WTC11 (cell line): ENCODE measurements at regions not wholly inside any gene's neighbourhood (a gene's known extent, or its start where the extent isn't known, plus 50 kb on each side); places are given as distances from the start of the nearest gene placed in this dataset.
"Not testable (repeated sequence)": the region's sequence is repeated elsewhere in the genome, so short reads cannot be mapped to it uniquely, and the experiment has no call there.

ENCODE experiments used
- ATAC-seq: fragments of 200-7000 bp; cut with Tn5 transposase; 2 replicates; pipeline ENCODE4 v1.10.0; 2021; ENCODE audit warnings: mild to moderate bottlenecking, moderate library complexity
- CTCF ChIA-PET: fragments of 300-600 bp; sonication (Branson Sonifier 250); formaldehyde crosslinking; loops from one replicate; lab custom pipeline; 2021; ENCODE audit warnings: antibody characterized with exemption; lab: Charles Lee
- POLR2A ChIA-PET: fragments of 350-600 bp; sonication (Branson Sonifier 250); formaldehyde crosslinking; loops from one replicate; lab custom pipeline; 2021; ENCODE audit warnings: antibody characterized with exemption; lab: Charles Lee
- DNase-seq: peaks from one replicate; pipeline ENCODE4 v3.0.0; 2021; ENCODE audit warnings: low spot score
- H3K27ac Mint-ChIP-seq: 2 replicates; pipeline ENCODE4 v1.8.0; 2021; ENCODE audit warnings: mixed read lengths
- H3K27me3 Mint-ChIP-seq: 2 replicates; pipeline ENCODE4 v1.8.0; 2021; ENCODE audit warnings: low read depth, mild to moderate bottlenecking, moderate library complexity, mixed read lengths
- H3K36me3 Mint-ChIP-seq: 2 replicates; pipeline ENCODE4 v1.8.0; 2021; ENCODE audit warnings: mixed read lengths
- H3K4me1 Mint-ChIP-seq: 2 replicates; pipeline ENCODE4 v1.8.0; 2022; ENCODE audit warnings: mixed read lengths
- H3K4me3 Mint-ChIP-seq: 2 replicates; pipeline ENCODE4 v1.8.0; 2021; ENCODE audit warnings: mild to moderate bottlenecking, moderate library complexity, mixed read lengths
- H3K9me3 Mint-ChIP-seq: 2 replicates; pipeline ENCODE4 v1.8.0; 2021; ENCODE audit warnings: mixed read lengths
- CREM ChIP-seq: sonication (generic); formaldehyde crosslinking; IDR thresholded peaks from 2 replicates; pipeline ENCODE4 v1.8.1; 2022; ENCODE audit warnings: mild to moderate bottlenecking, missing genetic modification reagents, moderate library complexity
- E2F5 ChIP-seq: sonication (generic); formaldehyde crosslinking; IDR thresholded peaks from 2 replicates; pipeline ENCODE4 v1.8.1; 2022; ENCODE audit warnings: mild to moderate bottlenecking, moderate library complexity, missing genetic modification reagents
- ELF4 ChIP-seq: sonication (generic); formaldehyde crosslinking; IDR thresholded peaks from 2 replicates; pipeline ENCODE4 v1.8.1; 2022; ENCODE audit warnings: low read depth, mild to moderate bottlenecking, moderate library complexity, missing genetic modification reagents
- EMX1 ChIP-seq: fragments of 250-450 bp; sonication (Bioruptor Pico); IDR thresholded peaks from 2 replicates; pipeline ENCODE4 v1.8.0; 2021; ENCODE audit warnings: mild to moderate bottlenecking
- FOXJ3 ChIP-seq: sonication (generic); formaldehyde crosslinking; IDR thresholded peaks from 2 replicates; pipeline ENCODE4 v1.9.0; 2021; ENCODE audit warnings: missing genetic modification reagents, mild to moderate bottlenecking, borderline replicate concordance
- FOXK1 ChIP-seq: sonication (generic); formaldehyde crosslinking; IDR thresholded peaks from 2 replicates; pipeline ENCODE4 v1.8.0; 2022; ENCODE audit warnings: mild to moderate bottlenecking, moderate library complexity, missing genetic modification reagents
- FOXP1 ChIP-seq: sonication (generic); formaldehyde crosslinking; IDR thresholded peaks from 2 replicates; pipeline ENCODE4 v1.8.0; 2022; ENCODE audit warnings: missing genetic modification reagents, mild to moderate bottlenecking, moderate library complexity, borderline replicate concordance
- GRHL2 ChIP-seq: fragments of 250-450 bp; sonication (Bioruptor Pico); IDR thresholded peaks from 2 replicates; pipeline ENCODE4 v1.8.0; 2022; ENCODE audit warnings: mild to moderate bottlenecking, moderate library complexity; ENCODE audit not compliant: insufficient replicate concordance, severe bottlenecking
- HMGA2 ChIP-seq: fragments of 250-450 bp; sonication (Bioruptor Pico); IDR thresholded peaks from 2 replicates; pipeline ENCODE4 v1.4.0; 2021; ENCODE audit warnings: mild to moderate bottlenecking, moderate library complexity
- MAX ChIP-seq: sonication (generic); formaldehyde crosslinking; IDR thresholded peaks from 2 replicates; pipeline ENCODE4 v1.8.0; 2022; ENCODE audit warnings: mild to moderate bottlenecking, missing genetic modification reagents
- MXD4 ChIP-seq: fragments of 250-450 bp; sonication (Bioruptor Pico); IDR thresholded peaks from 2 replicates; pipeline ENCODE4 v1.8.0; 2021; ENCODE audit warnings: mild to moderate bottlenecking, moderate library complexity, borderline replicate concordance
- NFYB ChIP-seq: sonication (generic); formaldehyde crosslinking; conservative IDR thresholded peaks from 2 replicates; pipeline ENCODE4 v1.8.0; 2022; ENCODE audit warnings: low read depth, missing genetic modification reagents
- SMAD3 ChIP-seq: sonication (generic); formaldehyde crosslinking; IDR thresholded peaks from 2 replicates; pipeline ENCODE4 v1.8.0; 2022; ENCODE audit warnings: missing genetic modification reagents, mild to moderate bottlenecking, borderline replicate concordance
- TCF7 ChIP-seq: sonication (generic); formaldehyde crosslinking; IDR thresholded peaks from 2 replicates; pipeline ENCODE4 v1.8.0; 2022; ENCODE audit warnings: mild to moderate bottlenecking, low read depth, missing genetic modification reagents, moderate library complexity
- ZNF121 ChIP-seq: sonication (generic); formaldehyde crosslinking; IDR thresholded peaks from 2 replicates; pipeline ENCODE4 v1.8.0; 2023; ENCODE audit warnings: missing genetic modification reagents
- ZNF138 ChIP-seq: sonication (generic); formaldehyde crosslinking; conservative IDR thresholded peaks from 2 replicates; pipeline ENCODE4 v1.8.1; 2022; ENCODE audit warnings: mild to moderate bottlenecking, moderate library complexity, missing genetic modification reagents
- ZNF232 ChIP-seq: sonication (generic); formaldehyde crosslinking; IDR thresholded peaks from 2 replicates; pipeline ENCODE4 v1.8.0; 2022; ENCODE audit warnings: mild to moderate bottlenecking, missing genetic modification reagents
- ZNF423 ChIP-seq: fragments of 250-450 bp; sonication (Bioruptor Pico); IDR thresholded peaks from 2 replicates; pipeline ENCODE4 v2.1.2; 2022; ENCODE audit warnings: mild to moderate bottlenecking, moderate library complexity
- ZNF425 ChIP-seq: fragments of 250-450 bp; sonication (Bioruptor Pico); conservative IDR thresholded peaks from 2 replicates; pipeline ENCODE4 v1.9.0; 2021; ENCODE audit warnings: mild to moderate bottlenecking
- ZNF671 ChIP-seq: fragments of 250-450 bp; sonication (Bioruptor Pico); IDR thresholded peaks from 2 replicates; pipeline ENCODE4 v1.8.0; 2021; ENCODE audit warnings: mild to moderate bottlenecking

DNA sequence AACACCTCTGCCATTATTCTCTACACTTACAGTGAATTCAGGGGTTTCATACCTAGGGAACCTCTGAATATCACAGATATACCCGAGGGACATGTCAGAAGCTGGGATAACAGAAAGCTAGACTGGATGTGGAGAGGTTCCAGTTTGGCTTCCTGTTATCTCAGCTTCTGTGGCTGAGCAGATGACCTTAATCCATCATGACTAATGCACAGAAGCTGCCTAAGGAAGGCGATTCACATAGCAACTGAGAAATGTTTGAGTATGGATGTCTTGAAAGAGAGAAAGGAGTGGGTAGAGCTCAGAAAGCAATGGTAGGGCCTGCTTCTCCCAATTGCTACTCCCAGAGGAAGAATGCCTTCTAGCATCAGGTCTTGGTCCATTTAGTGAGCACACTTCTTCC, 187.6 kb downstream of the RMST start:
- Mint-ChIP-seq H3K4me3 (no peak overlapping the region), H3K27ac (no peak overlapping the region), H3K27me3 (no peaks in the 10 kb centered on the region), H3K4me1 (no peaks in the 10 kb centered on the region), H3K9me3 (peaks cover 33% of the 10 kb centered on the region), H3K36me3 (peaks cover 24% of the 10 kb centered on the region)
- POLR2A ChIA-PET, result no interaction called here
- TF ChIP-seq FOXJ3 (CRISPR knock-in tag) (no peak), MXD4 (CRISPR knock-in tag) (no peak), SMAD3 (CRISPR knock-in tag) (no peak), FOXP1 (no peak), CREM (no peak), EMX1 (no peak), HMGA2 (no peak), GRHL2 (CRISPR knock-in tag) (no peak)
- ATAC-seq, result no peak
- CTCF ChIA-PET, result no interaction called here
- DNase-seq, result no peak

DNA sequence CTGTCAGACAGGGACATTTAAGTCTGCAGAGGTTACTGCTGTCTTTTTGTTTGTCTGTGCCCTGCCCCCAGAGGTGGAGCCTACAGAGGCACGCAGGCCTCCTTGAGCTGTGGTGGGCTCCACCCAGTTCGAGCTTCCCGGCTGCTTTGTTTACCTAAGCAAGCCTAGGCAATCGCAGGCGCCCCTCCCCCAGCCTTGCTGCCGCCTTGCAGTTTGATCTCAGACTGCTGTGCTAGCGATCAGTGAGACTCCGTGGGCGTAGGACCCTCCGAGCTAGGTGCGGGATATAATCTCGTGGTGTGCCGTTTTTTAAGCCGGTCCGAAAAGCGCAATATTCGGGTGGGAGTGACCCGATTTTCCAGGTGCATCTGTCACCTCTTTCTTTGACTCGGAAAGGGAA, 193.9 kb downstream of the RMST start:
- POLR2A ChIA-PET, H3K4me1 Mint-ChIP-seq, ATAC-seq, CTCF ChIA-PET, H3K4me3 Mint-ChIP-seq, H3K27ac Mint-ChIP-seq, H3K27me3 Mint-ChIP-seq: not testable (repeated sequence)
- Mint-ChIP-seq H3K36me3 (peaks cover 29% of the 10 kb centered on the region), H3K9me3 (peaks cover 36% of the 10 kb centered on the region)
- peak; percentile 49 for DNase-seq

- ChIA-PET POLR2A (no interaction called here), CTCF (no interaction called here)
- H3K36me3 Mint-ChIP-seq, result peaks cover 34% of the 10 kb centered on the region
- no peak overlapping the region for H3K27ac Mint-ChIP-seq
- DNase-seq (no peak), ATAC-seq (no peak)
- H3K4me1 Mint-ChIP-seq, result peaks cover 3% of the 10 kb centered on the region; the same call in 1 of the 2 replicates
- TF ChIP-seq FOXK1 (CRISPR knock-in tag), result no peak
- no peak overlapping the region for H3K4me3 Mint-ChIP-seq
- peaks cover 49% of the 10 kb centered on the region for H3K9me3 Mint-ChIP-seq
- H3K27me3 Mint-ChIP-seq, result no peaks in the 10 kb centered on the region
These were observed 196.7 kb downstream of the RMST start for GRCh38 chr12:97659117-97659880.

DNA sequence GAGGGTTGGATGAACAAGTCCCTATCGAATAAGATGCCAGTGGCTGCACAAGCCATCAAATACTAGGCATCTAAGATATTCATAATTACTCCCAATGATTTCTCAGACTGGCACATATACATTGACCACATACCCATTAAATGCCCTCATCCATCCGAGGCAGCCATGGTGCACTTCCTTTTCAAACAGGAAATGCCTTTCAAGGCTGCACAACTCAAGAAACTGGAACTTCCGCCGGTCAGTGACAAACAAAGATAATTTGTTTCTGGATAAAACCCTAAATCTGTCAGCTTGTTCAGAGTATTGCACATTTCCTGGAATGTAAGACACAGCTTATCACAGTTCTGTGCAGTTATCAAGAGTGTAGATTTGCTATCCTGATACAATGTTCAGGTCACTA, 203.7 kb downstream of the RMST start:
- H3K27ac Mint-ChIP-seq, result no peak overlapping the region
- H3K9me3 Mint-ChIP-seq, result peaks cover 43% of the 10 kb centered on the region
- TF ChIP-seq MAX (CRISPR knock-in tag) (no peak), MXD4 (CRISPR knock-in tag) (no peak), ZNF671 (CRISPR knock-in tag) (no peak), ELF4 (CRISPR knock-in tag) (no peak), ZNF121 (CRISPR knock-in tag) (no peak), ZNF425 (CRISPR knock-in tag) (no peak), TCF7 (CRISPR knock-in tag) (no peak), NFYB (CRISPR knock-in tag) (no peak), FOXK1 (CRISPR knock-in tag) (no peak), ZNF138 (CRISPR knock-in tag) (no peak), E2F5 (CRISPR knock-in tag) (no peak), ZNF232 (no peak), ZNF423 (CRISPR knock-in tag) (no peak)
- ATAC-seq (no peak), DNase-seq (no peak)
- peaks cover 4% of the 10 kb centered on the region; the same call in 1 of the 2 replicates for H3K27me3 Mint-ChIP-seq
- ChIA-PET POLR2A (no interaction called here), CTCF (no interaction called here)
- no peak overlapping the region for H3K4me3 Mint-ChIP-seq
- peaks cover 5% of the 10 kb centered on the region; the same call in 1 of the 2 replicates for H3K4me1 Mint-ChIP-seq
- peaks cover 22% of the 10 kb centered on the region for H3K36me3 Mint-ChIP-seq
